HG03103 (cell line): ENCODE measurements at regions not wholly inside any gene's neighbourhood (a gene's known extent, or its start where the extent isn't known, plus 50 kb on each side); places are given as distances from the start of the nearest gene placed in this dataset.

Experiments
- ATAC-seq: cut with Tn5 transposase; IDR thresholded peaks from one replicate; pipeline ENCODE4 v1.9.1; 2021; ENCODE audit warnings: low read depth; ENCODE audit not compliant: unreplicated experiment

DNA sequence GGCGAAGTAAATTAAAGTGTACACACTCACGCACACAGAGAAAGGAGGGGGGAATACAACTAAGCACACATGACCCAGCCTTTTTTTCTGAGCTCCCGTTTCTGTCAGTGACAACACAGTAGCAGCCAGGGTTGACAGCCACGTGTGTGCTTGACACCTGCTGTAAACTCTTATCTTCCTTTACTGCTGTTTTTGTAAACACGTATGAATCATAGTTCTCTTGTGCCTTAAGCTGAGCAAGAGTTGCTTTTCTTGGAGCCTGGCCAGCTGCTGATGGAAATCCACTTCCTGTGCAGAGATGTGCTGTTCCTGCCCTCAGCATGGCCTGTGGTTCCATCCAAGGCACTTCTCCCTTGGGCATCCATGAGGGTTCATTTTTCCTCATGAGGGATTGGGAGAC lies 561.9 kb downstream of the GALR1 start:
- no peak for ATAC-seq

DNA sequence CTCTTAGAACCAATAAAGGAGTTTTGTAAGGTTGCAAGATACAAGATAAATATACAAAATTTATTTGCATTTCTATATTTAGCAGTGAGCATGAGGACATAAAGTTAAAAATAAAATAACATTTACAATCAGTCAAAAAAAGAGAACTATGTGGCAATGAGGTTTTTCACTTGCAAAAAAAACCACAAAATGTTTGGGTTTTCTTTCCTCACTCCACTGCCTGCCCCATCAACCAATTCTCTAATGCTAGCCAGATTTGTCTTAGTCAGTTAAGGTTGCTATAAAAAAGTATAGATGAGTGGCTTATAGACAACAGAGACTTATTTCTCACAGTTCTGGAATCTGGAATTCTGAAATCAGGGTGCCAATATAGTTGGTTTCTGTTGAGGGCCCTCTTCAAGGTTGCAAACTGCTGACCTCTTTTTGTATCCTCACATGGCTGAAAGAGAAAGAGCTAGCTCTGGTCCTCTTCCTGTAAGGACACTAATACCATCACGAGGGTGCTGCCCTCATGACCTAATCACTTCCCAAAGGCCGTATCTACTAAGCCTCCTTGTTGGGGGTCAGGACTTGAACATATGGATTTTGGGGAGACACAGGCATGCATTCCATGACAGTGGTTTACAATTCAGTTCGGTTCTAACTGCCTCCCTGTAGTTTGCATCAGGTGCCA lies 566.2 kb downstream of the GALR1 start:
- no peak for ATAC-seq

DNA sequence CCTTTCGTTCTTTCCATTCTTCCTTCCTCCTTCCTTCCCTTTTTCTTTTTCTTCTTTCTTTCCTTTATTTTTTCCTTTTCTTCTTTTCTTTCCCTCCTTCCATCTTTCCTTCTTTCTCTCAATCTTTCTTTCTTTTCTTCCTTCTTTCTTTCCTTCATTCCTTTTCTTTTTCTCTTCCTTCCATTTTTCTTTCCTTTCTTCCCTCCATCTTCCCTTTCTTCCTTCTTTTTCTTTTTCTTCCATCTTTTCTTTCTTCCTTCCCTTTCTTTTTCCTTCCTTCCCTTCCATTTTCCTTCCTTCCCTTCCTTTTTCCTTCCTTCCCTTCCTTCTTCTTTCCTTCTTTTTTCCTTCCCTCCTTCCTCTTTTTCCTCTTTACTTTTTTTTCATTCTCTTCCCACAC lies 568.7 kb downstream of the GALR1 start:
- no peak for ATAC-seq

DNA sequence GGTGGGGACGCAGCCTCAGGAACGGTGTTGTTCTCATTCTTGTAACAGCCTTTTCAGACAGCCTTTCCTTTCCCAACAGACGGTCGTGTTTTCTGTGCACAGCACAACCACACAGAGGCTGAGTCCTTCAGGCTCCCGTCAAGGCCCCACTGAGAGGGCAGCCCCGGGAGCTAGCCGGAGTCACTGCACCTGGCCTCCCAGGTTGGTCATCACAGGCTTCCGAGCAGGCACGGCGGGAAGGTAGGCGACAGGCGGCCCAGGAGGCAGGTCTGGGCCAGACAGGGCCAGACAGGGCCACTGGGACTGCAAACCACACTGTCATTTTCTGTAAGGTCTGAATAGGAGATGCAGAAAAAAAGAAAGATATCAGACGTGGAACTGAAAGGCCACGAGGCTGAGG lies 570.8 kb downstream of the GALR1 start:
- ATAC-seq: no peak

DNA sequence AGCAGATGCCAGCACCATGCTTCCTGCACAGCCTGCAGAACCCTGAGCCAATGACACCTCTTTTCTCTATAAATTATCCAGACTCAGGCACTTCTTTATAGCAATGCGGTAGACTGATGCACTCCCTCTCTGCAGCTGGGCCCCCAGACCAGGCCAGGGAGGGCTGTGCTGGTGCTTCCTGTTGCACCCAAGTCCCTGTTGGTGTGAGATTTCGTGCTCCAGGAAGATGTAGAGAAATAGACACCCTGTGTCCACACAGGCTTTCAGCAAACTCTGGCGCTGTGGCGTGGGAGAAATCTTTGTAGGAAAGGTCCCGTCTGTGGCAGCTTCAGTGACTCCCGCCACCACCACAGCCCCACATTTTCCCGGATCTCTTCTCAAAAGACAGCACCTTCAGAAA lies 572.2 kb downstream of the GALR1 start:
- ATAC-seq: no peak

DNA sequence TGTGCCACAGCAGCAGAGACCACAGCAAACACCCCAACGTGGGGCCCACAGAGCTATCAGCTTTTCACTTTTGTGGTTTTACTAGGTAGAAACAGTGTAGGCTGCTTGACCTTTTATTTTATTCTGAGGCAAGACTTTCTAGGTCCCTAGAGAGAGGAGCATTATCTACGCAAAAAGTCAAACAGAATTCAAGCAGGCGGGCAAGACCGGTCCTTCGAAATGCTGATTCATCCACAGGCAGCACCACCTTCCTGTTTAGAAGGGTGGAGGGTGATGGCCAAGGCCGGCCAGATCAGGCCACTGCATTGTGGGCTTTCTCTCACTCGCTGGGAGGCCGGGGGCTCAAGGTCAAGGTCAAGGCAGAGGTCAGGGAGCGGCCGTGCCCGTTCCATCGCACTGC lies 573.0 kb downstream of the GALR1 start:
- ATAC-seq: no peak

DNA sequence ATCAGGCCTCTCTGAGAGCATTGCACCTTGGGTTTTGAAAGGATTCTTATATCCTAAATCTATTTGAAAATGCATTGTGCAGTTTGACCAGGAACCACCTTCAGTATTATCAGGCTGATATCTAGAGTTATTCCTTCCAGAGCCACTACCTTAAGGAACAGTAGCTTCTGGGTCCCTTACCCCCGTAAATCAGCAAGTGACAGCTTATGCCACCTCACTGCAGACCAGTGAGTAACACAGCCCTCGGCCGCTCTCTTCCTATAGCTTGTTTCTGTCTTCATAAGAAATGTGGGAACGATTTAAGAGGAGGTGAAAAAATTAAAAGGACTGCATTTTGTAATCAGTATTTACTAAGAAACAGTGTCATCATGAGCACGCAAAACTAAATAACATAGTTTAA lies 584.2 kb downstream of the GALR1 start:
- no peak for ATAC-seq

DNA sequence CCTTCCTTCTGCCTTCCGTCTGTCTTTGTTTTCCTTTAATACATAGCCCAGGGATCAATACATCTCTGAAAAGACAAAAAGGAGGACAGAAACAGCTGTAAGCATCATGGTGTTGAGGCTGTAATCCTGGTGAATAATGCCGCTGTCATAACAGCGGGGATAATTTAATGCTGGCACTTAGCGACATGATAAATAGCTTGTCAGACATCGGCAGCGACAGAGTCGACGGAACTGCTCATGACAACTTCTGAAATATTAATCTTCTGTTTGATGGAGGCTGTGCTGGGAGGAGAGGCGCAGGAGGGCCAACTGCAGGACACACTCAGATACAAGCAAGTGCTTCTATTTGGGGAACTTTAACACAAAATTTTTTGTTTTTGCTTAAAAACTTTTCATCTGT lies 602.2 kb downstream of the GALR1 start:
- ATAC-seq: no peak

DNA sequence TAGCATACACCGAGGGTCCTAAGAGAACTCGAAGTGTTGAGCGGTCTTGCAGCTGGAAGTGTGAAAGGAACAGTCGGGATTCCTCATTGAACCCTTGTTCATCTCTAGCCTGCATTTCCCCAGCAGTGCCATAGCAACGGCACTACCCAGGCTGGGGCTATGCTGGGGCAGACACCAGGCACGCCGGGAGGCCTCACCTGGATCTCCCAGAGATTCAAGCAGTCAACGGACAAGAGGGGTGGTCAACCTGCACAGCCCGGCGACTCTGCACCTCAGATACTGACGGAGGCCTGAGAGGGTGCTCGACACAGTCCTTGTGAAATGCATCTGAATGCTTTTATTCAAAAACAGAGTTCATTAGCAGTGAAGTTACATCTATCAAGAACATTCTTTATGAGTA lies 604.2 kb downstream of the GALR1 start:
- no peak for ATAC-seq

DNA sequence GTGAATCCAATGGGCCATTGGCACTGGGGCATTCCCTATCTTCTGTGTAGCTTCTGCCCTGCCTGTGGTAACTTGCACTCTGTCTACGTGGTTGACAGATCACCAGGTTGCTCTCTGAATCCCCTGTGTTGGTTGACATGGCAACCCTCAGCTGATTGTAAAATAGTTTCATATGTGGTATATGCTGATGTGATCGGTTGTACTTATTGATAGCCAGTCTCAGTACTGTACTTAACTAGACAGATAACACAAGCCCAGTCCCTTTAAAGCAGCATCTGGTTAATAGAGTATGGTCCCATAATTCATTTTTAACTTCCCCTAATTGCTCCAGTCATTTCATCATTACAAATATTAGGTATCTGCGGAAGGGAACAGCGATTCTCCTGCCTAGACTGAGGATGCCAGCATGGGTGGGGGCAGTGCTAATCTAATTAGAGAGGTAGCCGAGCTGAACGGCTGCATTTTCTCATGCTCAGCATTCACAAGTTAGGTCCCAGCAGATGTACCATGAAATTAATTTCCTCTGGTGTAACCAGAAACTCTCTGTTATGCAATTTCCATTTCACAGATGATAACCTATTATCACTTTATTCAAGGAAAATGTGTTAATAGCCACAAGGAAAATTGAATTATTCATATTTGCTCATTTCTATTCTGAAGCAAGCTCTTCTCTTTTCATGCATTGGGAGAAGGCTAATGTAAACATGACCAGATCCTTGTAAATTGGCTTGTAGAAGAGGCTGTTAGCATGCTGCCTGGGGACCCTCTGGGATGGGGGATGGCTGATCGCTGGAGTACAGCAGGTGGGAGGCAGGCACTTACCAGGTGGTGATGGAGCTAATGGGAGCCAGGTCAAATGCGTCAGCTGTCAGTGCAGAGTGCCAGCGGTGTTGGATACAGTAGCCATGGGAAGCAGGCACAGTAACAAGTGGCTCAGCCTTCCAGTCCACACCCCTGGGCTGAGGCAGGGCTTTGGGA lies 608.3 kb downstream of the GALR1 start:
- no peak for ATAC-seq

DNA sequence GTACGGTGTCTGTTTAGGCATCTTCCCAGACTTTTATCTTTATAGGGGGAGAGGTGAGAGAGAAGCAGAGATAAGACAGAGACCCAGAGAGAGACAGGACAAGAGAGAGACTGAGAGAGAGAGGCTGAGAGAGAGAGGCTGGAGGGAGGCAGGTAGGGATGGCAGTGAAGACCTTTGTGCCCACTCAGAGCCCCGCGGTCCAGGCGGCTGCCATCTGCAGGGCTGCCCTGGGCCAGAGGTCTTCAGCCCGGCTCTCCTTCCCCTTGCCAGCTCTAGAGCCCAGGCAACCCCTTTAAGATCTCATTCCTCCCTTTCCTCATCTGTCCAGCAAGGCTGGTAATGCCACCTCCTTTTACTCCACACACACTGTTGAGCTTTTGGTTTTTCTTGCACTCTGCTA lies 610.0 kb downstream of the GALR1 start:
- no peak for ATAC-seq

DNA sequence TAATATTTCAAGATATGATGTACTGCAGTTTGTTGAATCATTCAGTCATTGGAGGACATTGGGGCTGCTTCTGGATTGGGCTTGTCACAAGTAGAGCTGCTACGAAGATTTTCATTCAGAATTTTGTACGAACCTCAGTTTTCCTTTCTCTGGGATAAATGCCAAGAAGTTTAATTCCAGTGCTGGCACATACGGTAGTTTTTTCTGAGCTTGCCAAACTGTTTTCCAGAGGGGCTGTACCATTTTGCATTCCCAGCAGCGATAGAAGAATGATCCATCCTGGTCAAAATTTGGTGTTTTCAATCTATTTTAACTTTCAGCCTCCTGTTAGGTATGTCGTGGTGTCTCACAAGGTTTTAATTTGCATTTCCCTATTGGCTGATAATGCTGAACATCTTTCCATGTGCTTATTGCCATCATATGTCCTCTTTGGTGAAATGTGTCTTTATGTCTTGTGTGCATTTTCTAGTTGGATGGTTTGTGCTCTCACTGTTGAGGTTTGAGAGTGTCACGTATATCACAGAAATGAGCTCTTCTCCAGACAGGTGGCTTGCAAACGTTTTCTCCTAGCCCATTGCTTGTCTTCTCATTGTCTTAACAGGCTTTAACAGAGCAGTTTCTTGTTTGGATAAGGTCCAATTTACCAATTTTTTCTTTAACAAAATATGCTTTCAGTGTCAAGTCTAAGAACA lies 612.6 kb downstream of the GALR1 start:
- no peak for ATAC-seq

DNA sequence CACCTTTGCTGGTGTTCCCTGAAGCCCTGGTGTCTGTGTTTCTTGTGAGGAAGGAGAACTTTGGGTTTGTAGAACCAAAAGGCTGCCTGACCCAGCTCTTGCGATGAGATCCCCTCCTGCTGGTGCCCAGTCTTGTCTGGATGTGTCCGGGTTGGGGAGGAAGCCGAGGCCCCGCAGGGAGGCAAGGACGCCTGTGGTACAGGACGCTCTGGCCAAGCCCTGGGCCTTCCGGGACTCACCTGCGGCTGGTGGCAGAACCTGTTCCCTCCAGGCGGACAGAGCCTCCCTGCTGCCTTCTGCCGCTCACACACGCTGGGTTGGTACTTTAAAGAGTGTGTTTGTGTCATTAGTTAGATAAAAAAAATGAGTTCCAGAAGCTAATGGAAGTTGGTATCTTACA lies 616.2 kb downstream of the GALR1 start:
- ATAC-seq: no peak

DNA sequence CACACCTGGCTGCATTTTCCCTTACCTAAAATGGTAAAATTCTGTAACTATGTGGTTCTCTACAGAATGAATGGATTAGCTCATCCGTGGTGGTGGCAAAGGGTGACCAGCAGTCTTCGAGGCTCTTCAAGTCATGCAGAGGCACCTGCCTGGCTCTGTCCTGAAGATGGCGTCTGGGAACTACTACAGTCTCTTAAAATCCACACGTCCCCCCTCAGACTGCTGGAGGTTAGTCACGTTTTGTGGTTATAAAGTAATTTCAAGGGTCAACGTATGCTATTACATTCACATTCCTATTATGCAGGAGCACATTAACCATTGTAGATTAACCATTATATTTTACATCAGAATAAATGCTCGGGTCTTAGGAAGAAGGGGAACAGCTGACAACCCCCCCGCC lies 616.7 kb downstream of the GALR1 start:
- ATAC-seq: no peak

DNA sequence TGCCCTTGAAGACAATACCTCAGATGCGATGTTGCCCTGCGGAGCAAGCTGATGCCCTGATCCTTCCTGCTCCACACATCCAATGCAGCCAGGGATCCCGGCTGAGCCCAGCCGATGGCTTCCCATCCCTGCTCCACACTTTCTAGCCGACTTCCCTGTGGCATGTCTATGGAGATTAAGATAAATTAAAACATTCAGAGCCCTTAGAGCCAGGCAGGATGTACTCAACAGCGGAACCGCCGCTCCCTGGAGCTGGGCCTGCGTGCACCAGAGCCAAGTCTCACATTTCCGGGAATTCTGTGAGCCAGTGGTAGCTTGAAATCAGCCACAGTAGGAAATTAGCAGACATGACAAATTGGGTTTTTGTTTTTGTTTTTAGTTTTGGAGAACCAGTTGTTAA lies 620.6 kb downstream of the GALR1 start:
- ATAC-seq: no peak

DNA sequence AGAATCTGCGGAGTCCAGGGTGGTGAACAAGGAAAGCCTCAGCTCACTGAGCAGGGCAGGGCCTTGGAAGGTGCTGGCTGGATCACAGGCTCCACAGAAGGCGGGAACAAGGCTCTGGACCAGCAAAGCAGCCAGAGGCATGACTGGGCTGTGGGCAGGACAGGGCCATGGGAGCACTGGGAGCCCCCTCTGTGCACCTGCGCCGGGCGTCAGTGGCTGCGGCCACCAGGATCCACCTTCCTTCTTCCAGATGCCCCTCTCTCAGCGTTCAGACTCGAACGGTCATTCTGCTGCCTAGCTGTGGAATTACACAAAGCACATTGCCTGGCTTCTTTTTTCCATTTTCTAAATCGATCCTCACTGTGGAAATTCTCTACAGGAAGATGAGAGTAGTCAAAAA lies 621.2 kb downstream of the GALR1 start:
- ATAC-seq: no peak

DNA sequence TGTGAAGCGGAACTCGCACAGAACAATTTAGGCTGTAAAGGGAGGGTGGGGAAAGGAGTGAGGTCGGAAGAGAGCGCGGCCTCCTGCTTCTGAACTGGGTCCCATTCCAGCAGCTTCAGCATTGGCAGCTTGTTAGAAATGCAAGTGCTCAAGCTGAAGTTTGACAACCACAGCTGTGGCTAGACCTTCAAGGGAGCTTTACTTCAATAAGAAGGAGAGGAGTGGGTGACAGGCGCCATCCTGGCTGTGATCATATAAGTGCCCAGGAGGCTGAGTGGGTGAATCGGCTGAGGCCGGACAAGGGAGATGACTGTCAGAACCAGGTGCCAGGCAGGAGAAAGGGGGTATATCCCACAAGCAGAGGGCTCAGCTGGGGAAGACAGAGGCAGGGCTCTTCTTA lies 622.5 kb downstream of the GALR1 start:
- ATAC-seq: no peak

DNA sequence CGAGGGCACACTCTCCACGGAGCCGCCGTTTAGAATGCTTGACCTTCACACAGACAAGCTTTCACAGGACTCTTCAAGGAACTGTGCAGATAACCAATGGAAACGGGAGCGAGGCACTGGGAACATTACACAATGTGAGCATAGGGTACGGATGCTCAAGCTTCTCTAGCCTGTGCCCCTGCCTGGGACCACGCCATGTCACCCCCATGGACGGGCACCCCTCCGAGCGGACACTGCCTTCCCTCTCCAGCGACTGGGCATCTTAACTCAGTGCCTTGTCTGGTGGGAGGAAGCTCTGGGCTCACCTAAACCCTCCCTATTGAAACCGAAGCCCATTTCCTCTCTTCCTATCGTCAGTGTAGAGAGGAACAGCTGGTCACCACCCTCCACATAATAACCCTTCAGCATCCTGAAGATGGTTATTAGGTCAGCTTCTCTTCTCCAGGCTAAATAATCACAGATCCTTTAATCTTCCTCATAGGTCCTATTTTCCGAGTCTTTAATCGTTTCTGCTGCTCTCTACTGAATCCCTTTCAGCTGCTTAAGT lies 626.7 kb downstream of the GALR1 start:
- ATAC-seq: no peak

DNA sequence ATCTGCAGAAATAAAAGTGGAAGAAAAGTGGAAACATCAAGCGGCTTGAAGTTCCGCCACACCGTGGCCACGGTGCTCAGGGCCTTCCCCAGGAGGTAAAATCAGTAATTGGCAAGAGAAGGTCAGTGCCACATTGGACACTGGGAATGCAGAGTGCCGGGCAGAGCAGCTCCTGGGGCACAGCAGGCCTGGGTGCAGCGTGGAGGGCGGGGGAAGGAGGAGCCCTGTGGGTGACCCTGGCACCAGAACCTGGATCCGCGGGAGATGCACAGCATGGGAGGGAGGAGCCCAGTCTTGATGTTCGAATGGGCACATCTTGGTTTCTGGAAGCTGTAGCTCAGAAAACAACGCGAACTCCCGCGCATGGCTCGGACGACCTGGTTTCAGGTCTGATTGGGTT lies 630.2 kb downstream of the GALR1 start:
- ATAC-seq: no peak

DNA sequence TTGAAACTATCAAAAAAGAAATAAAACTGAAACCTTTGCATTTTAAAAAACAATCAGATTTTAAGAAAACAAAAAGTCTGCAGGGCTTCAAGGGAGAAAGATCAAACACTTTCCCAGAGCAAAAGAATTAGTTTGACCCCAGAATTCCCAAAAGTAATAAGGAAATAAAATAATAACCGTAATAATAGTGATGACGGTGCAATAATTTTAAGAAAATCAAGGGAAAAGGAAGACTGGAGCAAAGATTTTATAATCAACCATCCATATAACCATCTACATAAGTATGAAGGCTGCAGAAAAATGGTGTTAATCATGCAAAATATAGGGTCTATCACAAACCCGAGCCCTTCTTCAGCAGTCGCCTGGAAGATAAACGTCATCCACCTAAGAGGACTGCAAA lies 634.8 kb downstream of the GALR1 start:
- ATAC-seq: no peak

DNA sequence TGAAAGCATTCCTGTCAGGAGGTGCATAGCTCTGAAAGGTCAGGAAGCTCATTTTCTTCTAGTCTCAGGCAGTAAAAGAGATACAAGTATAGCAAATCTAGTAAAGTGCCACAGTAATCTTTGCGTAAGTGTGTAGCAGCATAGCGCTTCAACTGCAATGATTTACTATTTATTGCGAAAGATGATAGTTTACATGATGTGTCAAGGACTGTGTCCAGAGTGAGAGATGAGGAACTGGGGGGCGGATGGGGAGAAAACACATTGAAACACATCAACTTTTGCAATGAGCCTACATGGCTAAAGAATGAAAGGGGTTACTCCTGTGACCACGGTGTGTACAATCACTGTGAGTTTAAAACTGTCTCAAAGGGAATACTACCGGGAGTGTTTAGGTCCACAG lies 644.4 kb downstream of the GALR1 start:
- ATAC-seq: no peak
